HG02981 (cell line): ENCODE measurements at regions not wholly inside any gene's neighbourhood (a gene's known extent, or its start where the extent isn't known, plus 50 kb on each side); places are given as distances from the start of the nearest gene placed in this dataset.

Experiments used
- ATAC-seq: cut with Tn5 transposase; IDR thresholded peaks from one replicate; pipeline ENCODE4 v1.9.1; 2021; ENCODE audit warnings: mild to moderate bottlenecking, moderate library complexity; ENCODE audit not compliant: unreplicated experiment

DNA sequence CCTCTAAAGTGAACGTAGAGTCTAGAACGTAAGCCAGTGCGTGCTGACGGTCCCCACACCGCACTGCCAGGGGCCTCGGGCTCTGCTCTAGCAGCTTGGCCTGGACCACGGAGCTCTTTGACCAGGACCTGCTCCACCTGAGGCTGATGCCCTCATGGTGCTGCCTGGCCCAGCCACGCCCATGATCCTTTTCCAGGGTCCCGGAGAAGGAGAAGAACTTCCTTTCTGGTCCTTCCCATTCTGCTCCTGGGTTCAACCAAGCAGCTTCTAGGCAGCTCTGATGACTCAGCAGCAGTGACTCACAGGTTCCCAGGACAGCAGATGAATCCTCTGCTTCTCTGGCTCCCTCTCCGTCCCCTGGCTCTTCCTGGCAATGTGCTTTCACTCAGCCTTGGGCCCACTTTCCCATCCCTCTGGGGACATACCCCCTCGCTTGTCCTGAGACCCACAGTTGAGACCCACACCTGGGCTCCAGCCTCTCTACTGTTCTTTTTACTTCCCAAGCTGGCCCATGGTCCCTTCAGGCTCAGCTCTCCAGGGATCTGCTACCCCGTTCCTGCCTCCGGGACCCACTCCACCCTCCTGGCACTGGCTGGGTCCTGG lies 246.3 kb upstream of the RAB4A start:
- ATAC-seq = no peak

DNA sequence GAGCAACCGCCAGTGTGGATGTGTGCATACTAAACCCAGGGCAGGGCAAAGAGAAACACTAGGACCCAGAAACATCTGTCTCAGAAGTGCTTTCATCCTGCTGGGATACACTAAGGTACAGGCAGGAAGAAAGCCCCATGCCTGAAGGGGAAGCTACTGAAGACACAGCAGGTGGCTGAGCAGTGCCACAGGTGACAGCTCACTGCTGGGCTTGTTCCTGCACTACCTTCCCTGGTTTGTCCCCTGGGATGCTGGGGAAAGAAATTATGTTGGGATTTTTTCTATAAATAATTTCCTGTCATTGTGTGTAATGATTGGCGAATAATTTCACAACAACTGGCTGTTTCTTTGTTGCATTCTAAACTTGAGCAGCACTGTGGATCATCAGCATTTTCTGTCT lies 245.3 kb upstream of the RAB4A start:
- ATAC-seq = no peak

DNA sequence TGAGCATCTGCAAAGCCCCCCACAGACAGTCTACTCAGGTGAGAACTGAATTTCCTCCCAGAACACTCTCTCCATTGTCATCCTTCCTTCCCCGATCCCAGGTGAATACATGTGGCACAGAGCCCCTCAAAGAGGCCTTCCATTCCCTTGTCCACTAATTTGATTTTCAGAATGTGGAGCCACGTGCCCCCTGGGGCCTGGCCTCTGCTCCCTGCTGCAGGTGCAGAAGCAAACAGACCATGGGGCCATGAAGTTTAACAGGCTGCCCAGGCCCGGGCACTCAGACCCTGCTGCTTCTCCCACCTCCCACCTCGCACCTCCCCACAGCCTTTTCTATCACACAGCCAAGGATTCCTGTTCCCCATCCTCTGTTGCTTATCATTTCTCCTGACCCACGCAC lies 243.8 kb upstream of the RAB4A start:
- ATAC-seq = no peak

DNA sequence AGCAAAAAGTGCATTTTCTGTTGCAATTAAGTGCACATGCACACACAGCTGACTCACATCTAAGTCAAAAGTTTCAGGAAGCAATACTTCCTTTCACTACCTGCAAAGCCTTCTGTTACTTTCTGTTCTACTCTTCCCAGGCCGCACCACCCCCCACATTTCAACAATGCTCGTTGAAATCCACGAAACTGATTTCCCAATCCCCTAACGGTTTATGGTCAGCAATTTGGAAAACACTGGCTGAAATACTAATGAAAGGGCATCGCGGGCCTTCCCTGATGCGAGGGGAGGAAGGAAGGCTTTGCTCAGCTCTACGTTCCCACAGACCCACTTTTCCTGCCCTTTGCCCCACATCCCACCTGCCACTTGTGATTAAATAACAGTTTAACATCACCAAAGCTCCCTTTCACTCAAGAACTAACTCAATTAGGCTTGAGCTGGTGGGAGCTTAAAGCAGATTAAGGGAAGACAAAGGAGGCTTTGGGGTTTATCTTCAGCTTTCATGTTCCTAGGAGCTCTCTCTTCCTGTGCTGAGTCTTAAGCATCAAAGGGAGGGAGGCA lies 243.2 kb upstream of the RAB4A start:
- no peak for ATAC-seq

DNA sequence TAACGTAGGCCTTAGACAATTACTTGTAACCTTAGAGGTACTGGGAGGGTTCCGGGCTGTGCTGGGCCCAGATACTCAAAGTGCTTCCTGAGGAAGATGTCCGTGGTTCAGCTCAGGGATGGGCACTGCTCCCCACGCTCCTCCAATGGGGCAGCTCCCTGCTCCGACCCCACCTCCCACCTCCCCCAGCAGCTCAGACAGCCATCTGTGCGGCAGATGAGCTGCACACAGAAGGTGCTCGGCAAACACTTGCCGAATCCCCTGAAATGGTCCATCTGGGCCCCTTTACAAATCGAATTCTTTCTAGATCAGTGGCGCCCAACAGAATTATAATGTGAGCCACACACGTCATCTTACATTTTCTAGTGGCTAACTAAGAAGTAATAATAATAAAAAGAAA lies 242.4 kb upstream of the RAB4A start:
- no peak for ATAC-seq

DNA sequence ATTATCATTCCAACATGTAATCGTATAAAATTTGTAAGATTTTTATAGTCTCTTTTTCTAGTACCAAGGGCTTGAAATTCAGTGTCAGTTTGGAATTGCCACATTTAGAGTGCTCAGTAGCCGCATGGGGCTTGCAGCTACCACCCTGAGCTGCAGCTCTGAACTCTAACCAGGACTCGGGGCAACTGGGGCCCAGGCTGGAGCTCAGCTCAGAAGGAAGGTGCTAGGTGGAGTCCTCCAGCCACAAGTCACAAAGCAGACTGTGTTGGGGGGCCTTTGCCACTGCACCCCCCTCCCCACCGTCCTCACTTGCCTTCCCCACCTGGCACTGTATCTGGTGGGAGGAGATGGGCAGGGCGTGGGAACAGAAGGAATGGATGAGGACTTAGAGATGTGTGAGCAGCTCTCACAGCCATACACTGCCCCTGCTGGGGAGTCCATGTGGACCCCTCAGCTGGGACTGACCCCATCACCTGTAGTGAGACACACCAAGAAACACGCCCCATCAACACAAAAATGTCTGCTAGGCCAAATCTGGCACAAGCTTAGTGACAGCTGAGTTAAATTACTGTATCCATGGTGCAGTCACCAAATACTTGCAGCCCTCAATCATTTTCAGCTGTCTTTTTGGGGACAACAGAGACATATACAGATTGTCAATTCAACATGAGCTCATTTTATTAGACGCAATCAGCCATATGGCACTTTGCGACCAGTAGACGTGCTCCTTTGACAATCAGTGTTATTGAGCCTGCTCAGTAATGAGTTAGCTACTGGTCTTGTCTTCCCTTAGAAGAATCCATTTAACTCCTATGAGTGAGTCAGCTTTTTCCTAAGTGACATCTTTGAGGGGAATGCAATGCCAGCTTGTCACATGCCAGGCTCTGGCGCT lies 241.7 kb upstream of the RAB4A start:
- no peak for ATAC-seq

DNA sequence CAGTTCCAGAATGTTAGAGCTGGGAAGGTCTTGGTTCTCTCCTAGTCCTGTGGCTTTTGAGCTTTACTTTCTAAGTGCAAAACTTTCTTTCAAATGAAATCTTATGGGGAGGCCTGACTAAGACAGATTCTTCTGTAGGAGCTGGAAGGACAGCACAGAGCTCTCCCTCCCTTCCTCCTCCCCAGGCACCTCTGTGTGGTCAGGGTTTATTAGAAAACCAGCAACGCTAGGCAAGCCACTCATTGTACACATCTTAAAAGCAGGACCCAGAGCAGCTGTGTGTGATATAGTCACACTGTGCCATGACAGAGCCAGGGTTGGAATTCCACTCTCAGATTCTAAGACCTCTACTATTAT lies 241.1 kb upstream of the RAB4A start:
- no peak for ATAC-seq

DNA sequence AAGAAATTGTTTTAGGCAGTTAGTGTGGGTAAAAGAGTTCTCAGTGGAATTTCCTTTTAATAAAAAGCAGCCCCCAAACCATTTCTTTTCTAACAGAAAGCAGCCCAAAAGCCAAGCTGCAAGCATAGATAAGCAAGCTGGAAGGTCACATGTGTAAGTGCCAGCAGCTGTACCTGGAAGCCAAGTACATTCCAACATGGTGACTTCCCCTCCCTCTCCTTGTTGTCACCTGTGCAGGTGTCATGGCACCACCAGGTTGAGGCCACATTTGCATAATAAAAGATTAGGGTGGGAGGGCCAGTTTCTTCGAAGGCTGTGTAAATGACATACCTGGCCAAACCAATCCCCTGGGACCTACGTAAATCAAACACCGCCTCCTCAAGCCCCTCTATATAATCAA lies 240.3 kb upstream of the RAB4A start:
- no peak for ATAC-seq

DNA sequence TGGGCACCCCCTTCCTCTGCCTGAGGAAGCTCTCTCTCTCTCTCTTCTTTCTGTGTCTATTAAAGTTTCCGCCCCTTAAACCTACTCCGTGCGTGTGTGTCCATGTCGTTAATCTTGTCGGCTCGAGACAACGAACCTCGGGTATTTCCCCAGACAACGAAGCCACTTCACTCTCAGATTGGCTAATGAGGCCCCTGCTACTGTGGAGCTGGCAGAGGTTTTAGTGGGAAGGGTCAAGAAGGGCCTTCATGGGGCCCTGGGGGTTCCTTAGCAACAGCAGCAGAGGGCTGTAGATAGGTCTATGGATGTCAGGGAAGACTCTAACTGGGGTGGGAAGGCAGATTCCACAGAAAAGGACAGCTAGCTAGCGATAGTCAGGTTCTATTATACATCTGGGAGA lies 239.8 kb upstream of the RAB4A start:
- ATAC-seq = no peak

DNA sequence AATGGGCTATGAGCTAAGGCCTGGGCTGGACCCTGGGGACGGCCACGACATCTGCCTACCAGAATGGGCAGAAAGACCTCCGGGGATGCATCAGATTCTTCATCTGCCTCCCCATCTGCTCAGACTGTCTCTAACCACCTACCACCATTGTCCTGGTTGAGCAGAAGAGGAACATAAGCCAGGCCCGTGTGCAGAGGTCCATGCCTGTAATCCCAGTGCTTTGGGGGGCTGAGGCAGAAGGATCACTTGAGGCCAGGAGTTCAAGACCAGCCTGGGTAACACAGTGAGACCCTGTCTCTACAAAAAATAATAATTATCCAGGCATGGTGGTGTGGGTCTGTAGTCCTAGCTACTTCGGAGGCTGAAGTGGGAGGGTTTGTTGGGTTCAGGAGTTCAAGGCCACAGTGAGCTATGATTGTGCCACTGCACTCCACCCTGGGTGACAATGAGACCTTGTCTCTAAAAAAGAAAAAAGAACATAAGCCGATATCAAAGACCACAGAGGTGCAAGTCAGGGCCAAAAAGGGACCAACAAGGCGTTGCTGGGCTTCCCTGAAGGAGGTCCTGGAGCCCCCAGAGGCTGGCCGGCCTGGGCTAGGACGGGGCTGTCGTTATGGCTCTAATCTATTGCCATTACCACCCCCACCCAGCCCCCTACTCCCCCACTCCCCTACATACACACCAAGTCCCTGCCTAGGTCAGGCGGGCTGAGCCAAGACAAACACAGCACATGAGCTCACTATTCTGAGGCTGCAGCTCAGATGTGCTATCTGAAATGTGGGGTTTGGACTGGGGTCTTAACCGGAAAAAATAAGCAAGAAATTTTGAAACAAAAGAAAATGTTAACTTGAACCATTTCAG lies 239.2 kb upstream of the RAB4A start:
- no peak for ATAC-seq

DNA sequence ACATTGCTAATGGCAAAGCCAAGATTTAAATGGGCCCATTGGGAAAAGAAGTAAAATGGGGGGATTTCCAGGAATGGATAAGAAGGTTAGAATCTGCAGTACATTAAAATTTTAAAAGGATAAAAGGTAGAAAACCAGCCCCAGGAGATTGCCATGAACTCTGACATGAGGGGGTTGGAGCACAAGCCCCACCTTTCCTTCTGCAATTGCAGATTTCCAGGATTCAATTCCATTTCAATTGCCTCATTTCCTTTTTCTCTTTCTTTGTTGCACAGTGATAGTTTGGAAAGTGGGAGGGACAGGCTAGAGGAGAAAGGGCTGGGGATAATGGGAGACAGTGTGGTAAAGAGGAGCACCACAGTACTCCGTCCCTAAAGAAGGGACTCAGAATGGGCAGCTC lies 238.5 kb upstream of the RAB4A start:
- ATAC-seq = no peak

DNA sequence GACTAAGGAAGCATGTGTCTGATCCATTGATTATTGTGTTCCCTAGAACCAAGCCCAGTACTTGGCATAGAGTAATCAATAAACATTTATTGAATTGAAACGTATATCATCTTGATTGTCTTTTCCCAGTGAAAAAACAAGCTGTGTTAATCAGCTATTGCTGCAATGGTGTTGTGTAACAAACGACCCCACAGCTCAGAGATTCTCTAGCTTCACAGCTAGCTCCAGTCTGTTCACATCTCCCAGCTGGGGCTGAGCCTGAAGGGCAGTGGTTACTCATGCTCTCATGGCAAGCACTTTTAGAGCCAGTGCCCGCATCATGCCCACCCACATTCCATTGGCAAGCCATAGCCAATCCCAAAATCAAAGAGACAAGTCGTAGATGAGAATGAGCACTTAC lies 237.4 kb upstream of the RAB4A start:
- no peak for ATAC-seq

DNA sequence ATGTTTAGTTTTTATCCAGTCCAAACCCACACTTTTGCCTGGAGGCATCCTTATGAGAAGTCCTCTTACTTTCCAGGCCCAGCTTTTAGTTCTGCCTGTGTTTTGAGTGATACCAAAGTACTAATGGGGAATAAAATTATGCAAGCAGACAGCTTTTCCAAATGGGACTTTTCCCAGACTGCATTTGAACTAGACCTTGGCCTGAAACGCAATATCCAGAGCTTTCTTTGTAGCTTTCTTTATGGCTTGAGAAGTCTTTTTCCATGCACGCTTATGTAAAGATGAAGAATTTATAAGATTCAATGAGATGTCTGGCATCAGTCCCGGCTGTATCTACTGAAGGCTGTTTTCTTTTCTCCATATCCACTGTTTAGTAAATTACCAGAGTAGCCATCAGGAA lies 236.6 kb upstream of the RAB4A start:
- ATAC-seq = no peak

DNA sequence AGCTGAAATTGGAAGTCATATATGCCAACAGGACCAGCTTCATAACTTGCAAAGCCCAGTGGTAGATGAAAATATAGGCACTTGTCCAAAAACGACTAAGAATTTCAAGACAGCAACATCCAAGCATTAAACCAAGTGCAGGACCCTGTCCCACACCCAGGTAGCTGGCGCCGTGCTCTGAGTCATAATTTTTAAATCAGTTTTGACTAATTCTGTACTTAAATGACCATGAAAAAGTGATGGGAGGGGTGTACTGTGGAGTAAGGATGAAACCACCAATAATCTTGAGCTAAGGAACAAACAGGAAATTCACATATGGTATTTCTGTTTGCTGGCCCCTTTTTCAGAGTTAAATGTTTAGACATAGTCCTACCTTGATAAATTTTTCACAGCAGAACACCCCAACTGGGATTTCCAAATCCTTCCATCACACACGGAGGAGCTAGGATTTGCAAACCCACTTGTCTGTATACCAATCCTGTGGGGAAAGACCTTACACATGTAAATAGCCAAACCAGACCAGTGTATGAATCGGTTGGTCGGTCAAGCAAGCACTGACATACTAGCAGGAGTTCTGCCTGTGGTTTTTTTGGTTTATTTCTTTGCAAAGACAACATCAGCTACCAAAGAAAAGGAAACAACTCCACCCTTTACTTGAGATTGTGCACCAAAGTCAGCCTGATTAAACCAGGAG lies 235.7 kb upstream of the RAB4A start:
- ATAC-seq = peak; percentile 96

DNA sequence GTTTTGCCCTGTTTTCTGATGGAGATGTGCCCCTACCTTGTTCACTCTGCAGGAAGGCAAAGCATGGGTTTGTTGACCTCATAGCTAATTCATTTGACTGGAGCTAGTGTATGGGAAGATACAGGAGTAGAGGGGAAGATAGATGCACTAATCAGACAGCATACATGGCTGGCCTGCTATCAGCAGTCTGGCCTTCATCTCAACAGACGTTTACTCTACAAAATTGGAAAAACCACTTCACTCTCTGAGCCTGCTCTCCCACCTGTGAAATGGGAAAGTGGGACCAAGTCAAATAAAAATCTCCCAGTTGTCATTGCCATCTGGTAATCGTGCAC lies 235.2 kb upstream of the RAB4A start:
- ATAC-seq = no peak

DNA sequence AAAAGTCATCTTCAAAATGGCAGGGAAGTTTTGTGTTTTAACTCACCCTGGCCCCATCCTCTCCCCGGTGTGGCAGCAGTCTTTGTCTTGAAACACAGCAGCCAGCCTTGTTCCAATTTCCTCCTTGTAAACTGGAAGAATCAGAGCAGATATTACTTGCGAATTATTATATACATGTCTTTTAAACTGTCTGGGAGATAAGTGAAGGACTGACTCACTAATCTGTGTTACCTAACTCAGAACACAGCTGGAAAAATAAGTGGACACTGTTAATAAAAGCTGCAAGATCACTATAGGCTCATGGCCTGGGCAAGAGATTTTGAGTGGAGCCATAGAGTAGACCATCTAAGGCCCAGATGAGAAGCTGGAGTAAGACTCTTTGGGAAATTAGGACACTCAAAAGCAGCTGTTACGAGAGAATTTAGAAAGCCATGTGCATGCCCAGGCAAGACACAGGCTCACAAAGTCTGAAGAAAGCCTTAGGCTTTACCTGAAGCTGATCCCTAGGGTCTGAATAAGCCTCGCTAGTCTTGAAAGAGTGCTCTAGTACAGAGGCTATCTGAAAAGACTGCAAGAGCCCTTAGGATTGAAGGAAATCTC lies 233.0 kb upstream of the RAB4A start:
- ATAC-seq = no peak

DNA sequence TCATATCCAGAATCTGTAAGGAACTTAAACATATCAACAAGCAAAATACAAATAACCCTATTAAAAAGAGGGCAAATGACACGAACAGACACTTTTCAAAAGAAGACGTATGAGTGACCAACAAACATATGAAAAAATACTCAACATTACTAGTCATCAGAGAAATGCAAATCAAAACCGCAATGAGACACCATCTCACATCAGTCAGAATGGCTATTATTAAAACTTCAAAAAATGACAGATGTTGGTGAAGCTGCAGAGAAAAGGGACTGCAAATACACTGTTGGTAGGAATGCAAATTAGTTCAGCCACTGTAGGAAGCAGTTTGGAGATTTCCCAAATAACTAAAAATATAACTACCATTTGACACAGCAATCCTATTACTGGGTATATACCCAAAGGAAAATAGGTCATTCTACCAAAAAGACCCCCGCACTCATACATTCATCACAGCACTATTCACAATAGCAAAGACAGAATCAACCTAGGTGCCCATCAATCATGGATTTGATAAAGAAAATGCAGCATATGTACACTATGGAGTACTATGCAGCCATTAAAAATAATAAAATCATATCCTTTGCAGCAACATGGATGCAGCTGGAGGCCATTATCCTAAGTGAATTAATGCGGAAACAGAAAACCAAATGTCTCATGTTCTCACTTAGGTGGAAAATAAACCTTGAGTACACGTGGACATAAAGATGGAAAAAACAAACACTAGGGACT lies 230.1 kb upstream of the RAB4A start:
- ATAC-seq = no peak

DNA sequence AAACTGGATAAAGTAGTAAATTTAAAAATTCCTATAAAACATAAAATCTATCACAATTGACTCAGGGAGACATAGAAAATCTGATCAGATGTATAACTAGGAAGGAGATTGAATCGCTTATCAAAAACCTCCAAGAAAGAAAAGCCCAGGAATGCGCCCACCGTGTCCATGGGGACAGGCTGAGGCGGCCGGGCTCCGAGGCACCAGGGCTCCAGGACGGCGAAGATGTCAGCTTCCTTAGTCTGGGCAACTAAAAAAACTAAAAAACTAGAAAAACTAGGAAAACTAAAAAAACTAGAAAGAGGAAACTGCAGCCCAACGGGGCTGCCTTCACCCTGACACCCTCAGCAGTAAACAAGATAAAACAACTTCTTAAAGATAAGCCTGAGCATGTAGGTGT lies 229.0 kb upstream of the RAB4A start:
- ATAC-seq = no peak

DNA sequence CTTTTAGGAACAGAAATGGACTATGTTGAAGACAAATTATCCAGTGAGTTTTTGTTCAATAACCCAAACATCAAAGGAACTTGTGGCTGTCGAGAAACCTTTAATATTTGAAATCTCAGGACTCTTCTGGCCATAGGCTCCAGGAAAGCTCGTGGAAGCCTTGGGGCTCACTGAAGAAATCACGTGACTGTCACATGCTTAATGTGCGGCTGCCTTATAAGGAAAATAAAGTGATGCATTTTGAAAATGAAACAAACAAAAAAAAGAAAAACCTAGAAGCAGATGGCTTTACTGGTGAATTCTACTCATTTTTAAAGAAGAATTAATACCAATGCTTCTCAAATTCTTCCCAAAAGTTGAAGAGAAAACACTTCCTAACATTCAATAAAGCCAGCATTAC lies 228.4 kb upstream of the RAB4A start:
- ATAC-seq = no peak

DNA sequence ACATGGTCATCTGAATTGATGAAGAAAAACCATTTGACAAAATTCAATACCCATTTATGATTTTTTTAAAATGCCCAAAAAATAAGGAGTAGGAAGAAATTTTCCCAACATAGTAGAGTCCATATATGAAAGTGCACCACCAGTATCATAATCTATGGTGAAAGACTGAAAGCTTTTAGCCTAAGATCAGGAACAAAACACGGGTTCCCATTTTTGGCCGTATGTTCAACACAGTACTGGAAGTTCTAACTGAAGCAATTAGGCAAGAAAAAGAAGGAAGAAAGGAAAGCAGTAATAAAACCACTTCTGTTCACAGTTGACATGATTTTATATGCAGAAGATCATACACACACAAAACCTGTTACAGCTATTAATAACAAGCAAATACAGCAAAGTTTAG lies 227.8 kb upstream of the RAB4A start:
- ATAC-seq = no peak
